ENCODE measurements at regions not wholly inside any gene's neighbourhood (a gene's known extent, or its start where the extent isn't known, plus 50 kb on each side); places are given as distances from the start of the nearest gene placed in this dataset.

GRCh38 chr5:25764733-25765132 lies 1120.0 kb upstream of the CDH10 start:
- H3K4me1 Mint-ChIP-seq (ENCODE audit: low read depth): no peaks in the 10 kb centered on the region

DNA sequence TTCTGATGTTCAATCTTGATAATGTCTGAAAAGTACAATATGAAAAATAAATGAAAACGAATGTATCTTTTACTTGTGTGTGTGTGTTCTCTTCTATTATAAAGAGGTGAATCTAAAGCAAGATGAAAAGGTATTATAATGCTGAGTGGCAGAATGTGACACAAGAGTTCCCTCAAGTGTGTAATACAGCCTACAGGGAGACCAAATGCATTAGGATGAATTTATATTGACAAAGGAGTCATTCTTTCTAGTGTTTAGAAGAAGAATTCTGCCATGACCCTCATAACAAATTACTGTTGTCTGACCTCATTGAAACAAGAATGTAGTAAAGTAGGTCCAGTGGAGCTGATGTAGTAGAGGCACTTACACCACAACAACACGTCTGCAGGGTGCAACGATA lies 1119.0 kb upstream of the CDH10 start:
- Mint-ChIP-seq H3K36me3 (ENCODE audit: insufficient read depth) (no peaks in the 10 kb centered on the region), H3K27me3 (no peaks in the 10 kb centered on the region), H3K9me3 (ENCODE audit: low read depth) (peaks cover under 1% of the 10 kb centered on the region), H3K27ac (no peak overlapping the region), H3K4me1 (ENCODE audit: low read depth) (no peaks in the 10 kb centered on the region), H3K4me3 (ENCODE audit: low read depth) (no peak overlapping the region)
- no peak for TF ChIP-seq CTCF (IDR thresholded peaks at IDR 0.05; ENCODE audit: unreplicated experiment)
- no peak for DNase-seq (ENCODE audit: low spot score, unreplicated experiment)

More at GRCh38 chr5:25764733-25765132, 1120.0 kb upstream of the CDH10 start:
- H3K9me3 Mint-ChIP-seq (ENCODE audit: low read depth): peaks cover 7% of the 10 kb centered on the region
- no peak for TF ChIP-seq CTCF (IDR thresholded peaks at IDR 0.05; ENCODE audit: unreplicated experiment)
- no peaks in the 10 kb centered on the region for H3K36me3 Mint-ChIP-seq (ENCODE audit: insufficient read depth)
- no peaks in the 10 kb centered on the region for H3K27me3 Mint-ChIP-seq
- no peak overlapping the region for H3K4me3 Mint-ChIP-seq (ENCODE audit: low read depth)
- no peak for DNase-seq (ENCODE audit: low spot score, unreplicated experiment)
- H3K27ac Mint-ChIP-seq: no peak overlapping the region

DNA sequence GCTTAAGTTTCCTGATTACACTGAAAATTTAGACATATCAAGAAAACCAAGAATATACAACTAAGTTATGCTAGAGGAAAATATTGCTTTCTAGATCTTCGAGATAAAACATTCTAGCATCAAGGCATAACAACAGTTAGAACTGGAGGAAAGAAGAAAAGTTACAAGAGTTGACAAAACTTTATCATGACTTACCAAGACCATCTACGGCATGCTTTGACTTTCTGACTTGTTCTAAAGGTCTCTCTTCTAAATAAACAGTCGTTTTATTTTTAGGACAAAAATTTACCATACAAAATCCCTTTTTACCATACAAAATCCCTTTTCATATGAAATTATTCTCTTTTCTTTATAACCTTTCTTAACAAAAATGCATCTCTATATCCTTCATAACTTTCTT lies 1110.1 kb upstream of the CDH10 start:
- no peak overlapping the region for H3K4me3 Mint-ChIP-seq (ENCODE audit: low read depth)
- H3K4me1 Mint-ChIP-seq (ENCODE audit: low read depth): no peaks in the 10 kb centered on the region
- peaks cover 4% of the 10 kb centered on the region for H3K36me3 Mint-ChIP-seq (ENCODE audit: insufficient read depth)
- H3K27me3 Mint-ChIP-seq: no peaks in the 10 kb centered on the region
- DNase-seq (ENCODE audit: low spot score, unreplicated experiment): no peak
- no peak overlapping the region for H3K27ac Mint-ChIP-seq
- peaks cover 55% of the 10 kb centered on the region for H3K9me3 Mint-ChIP-seq (ENCODE audit: low read depth)
- TF ChIP-seq CTCF (IDR thresholded peaks at IDR 0.05; ENCODE audit: unreplicated experiment): no peak

- no peaks in the 10 kb centered on the region for H3K27me3 Mint-ChIP-seq
- no peak overlapping the region for H3K4me3 Mint-ChIP-seq (ENCODE audit: low read depth)
- peaks cover 3% of the 10 kb centered on the region for H3K4me1 Mint-ChIP-seq (ENCODE audit: low read depth)
- DNase-seq (ENCODE audit: low spot score, unreplicated experiment): no peak
- H3K36me3 Mint-ChIP-seq (ENCODE audit: insufficient read depth): no peaks in the 10 kb centered on the region
- peaks cover 4% of the 10 kb centered on the region for H3K9me3 Mint-ChIP-seq (ENCODE audit: low read depth)
- TF ChIP-seq CTCF (IDR thresholded peaks at IDR 0.05; ENCODE audit: unreplicated experiment): no peak
- H3K27ac Mint-ChIP-seq: peak overlapping the region; percentile 70
Measured at GRCh38 chr5:25744908-25745307, 1100.1 kb upstream of the CDH10 start.

GRCh38 chr5:25716680-25717079 lies 1071.9 kb upstream of the CDH10 start:
- no peak overlapping the region for H3K27ac Mint-ChIP-seq
- H3K9me3 Mint-ChIP-seq (ENCODE audit: low read depth): no peaks in the 10 kb centered on the region
- no peaks in the 10 kb centered on the region for H3K27me3 Mint-ChIP-seq
- no peak for DNase-seq (ENCODE audit: low spot score, unreplicated experiment)
- no peaks in the 10 kb centered on the region for H3K36me3 Mint-ChIP-seq (ENCODE audit: insufficient read depth)
- no peak overlapping the region for H3K4me3 Mint-ChIP-seq (ENCODE audit: low read depth)
- peaks cover 8% of the 10 kb centered on the region for H3K4me1 Mint-ChIP-seq (ENCODE audit: low read depth)
- no peak for TF ChIP-seq CTCF (IDR thresholded peaks at IDR 0.05; ENCODE audit: unreplicated experiment)
